Stimulated activated CD8-positive, alpha-beta memory T cell treated with anti-CD3 and anti-CD28 coated beads, Interleukin-15, amount 100 ng/mL, for 48 hours (primary cell): ENCODE measurements at regions not wholly inside any gene's neighbourhood (a gene's known extent, or its start where the extent isn't known, plus 50 kb on each side); places are given as distances from the start of the nearest gene placed in this dataset.
A peak's percentile ranks its signal among the peaks of the same experiment; 100 is the strongest.
"Not testable (repeated sequence)": the region's sequence is repeated elsewhere in the genome, so short reads cannot be mapped to it uniquely, and the experiment has no call there.

Source experiments
- DNase-seq, 2 donors: peaks; one replicate each; pipeline ENCODE4 v3.0.0-alpha.2; 2020; ENCODE audit warnings: low read depth in 2 of 2

- DNase-seq: no peak
Measured at GRCh38 chr2:234162861-234163260, 112.4 kb downstream of the SPP2 start.

GRCh38 chr2:234161932-234162331, 111.4 kb downstream of the SPP2 start:
- no peak for DNase-seq

GRCh38 chr2:234158812-234159211, 108.3 kb downstream of the SPP2 start:
- no peak for DNase-seq

- DNase-seq: no peak
Measured at GRCh38 chr2:234157817-234158588, 107.5 kb downstream of the SPP2 start.

- no peak for DNase-seq
Measured at GRCh38 chr2:234156326-234156725, 105.8 kb downstream of the SPP2 start.

- not testable (repeated sequence) for DNase-seq
Measured at GRCh38 chr2:234152835-234153234, 102.3 kb downstream of the SPP2 start.

- DNase-seq: no peak
Measured at GRCh38 chr2:234147335-234147861, 96.9 kb downstream of the SPP2 start.

- DNase-seq: no peak
Measured at GRCh38 chr2:234146087-234146826, 95.8 kb downstream of the SPP2 start.

- no peak for DNase-seq
Measured at GRCh38 chr2:234145511-234145910, 95.0 kb downstream of the SPP2 start.

- no peak for DNase-seq
Measured at GRCh38 chr2:234145057-234145456, 94.6 kb downstream of the SPP2 start.

GRCh38 chr2:234143896-234144295, 93.4 kb downstream of the SPP2 start:
- DNase-seq: no peak

- no peak for DNase-seq
Measured at GRCh38 chr2:234142530-234142929, 92.0 kb downstream of the SPP2 start.

GRCh38 chr2:234139755-234140154, 89.3 kb downstream of the SPP2 start:
- DNase-seq: no peak

GRCh38 chr2:234138836-234139235, 88.3 kb downstream of the SPP2 start:
- no peak for DNase-seq

GRCh38 chr2:234137400-234138014, 87.0 kb downstream of the SPP2 start:
- no peak for DNase-seq

GRCh38 chr2:234136461-234136860, 86.0 kb downstream of the SPP2 start:
- DNase-seq: no peak

- DNase-seq: peak; percentile 28 to 32
Measured at GRCh38 chr2:234135750-234136221, 85.3 kb downstream of the SPP2 start.

GRCh38 chr2:234134496-234134895, 84.0 kb downstream of the SPP2 start:
- DNase-seq: no peak

- no peak for DNase-seq
Measured at GRCh38 chr2:234133004-234133403, 82.5 kb downstream of the SPP2 start.

- DNase-seq: no peak
Measured at GRCh38 chr2:234130777-234131181, 80.3 kb downstream of the SPP2 start.

- no peak for DNase-seq
Measured at GRCh38 chr2:234128606-234129005, 78.1 kb downstream of the SPP2 start.
